GM21528 (cell line): ENCODE measurements at regions not wholly inside any gene's neighbourhood (a gene's known extent, or its start where the extent isn't known, plus 50 kb on each side); places are given as distances from the start of the nearest gene placed in this dataset.

Experiments
- ATAC-seq: cut with Tn5 transposase; IDR thresholded peaks from one replicate; pipeline ENCODE4 v1.9.1; 2021; ENCODE audit warnings: mild to moderate bottlenecking, moderate library complexity; ENCODE audit not compliant: unreplicated experiment, low FRiP score

GRCh38 chr15:31455499-31455898 lies 128.9 kb downstream of the KLF13 start:
- no peak for ATAC-seq

- no peak for ATAC-seq
Observed at GRCh38 chr15:31456354-31457060, 129.9 kb downstream of the KLF13 start.

- no peak for ATAC-seq
Observed at GRCh38 chr15:31457161-31457560, 130.5 kb downstream of the KLF13 start.

- no peak for ATAC-seq
Observed at GRCh38 chr15:31457631-31458526, 131.2 kb downstream of the KLF13 start.

- peak; percentile 87 for ATAC-seq
Observed at GRCh38 chr15:31458596-31459399, 132.2 kb downstream of the KLF13 start.

- peak; percentile 1 for ATAC-seq
Observed at GRCh38 chr15:31459400-31459748, 132.7 kb downstream of the KLF13 start.

GRCh38 chr15:31461375-31461774 lies 134.7 kb downstream of the KLF13 start:
- ATAC-seq: no peak

GRCh38 chr15:31461911-31462480 lies 135.4 kb downstream of the KLF13 start:
- no peak for ATAC-seq

GRCh38 chr15:31463521-31464102 lies 137.0 kb downstream of the KLF13 start:
- ATAC-seq: no peak

- no peak for ATAC-seq
Observed at GRCh38 chr15:31464216-31465082, 137.8 kb downstream of the KLF13 start.

GRCh38 chr15:31465083-31465955 lies 138.7 kb downstream of the KLF13 start:
- no peak for ATAC-seq

- no peak for ATAC-seq
Observed at GRCh38 chr15:31467361-31467760, 140.7 kb downstream of the KLF13 start.

GRCh38 chr15:31468911-31469785 lies 142.5 kb downstream of the KLF13 start:
- ATAC-seq: no peak

GRCh38 chr15:31469786-31470525 lies 143.3 kb downstream of the KLF13 start:
- no peak for ATAC-seq

GRCh38 chr15:31470756-31471155 lies 144.1 kb downstream of the KLF13 start:
- no peak for ATAC-seq

GRCh38 chr15:31471731-31472430 lies 145.2 kb downstream of the KLF13 start:
- no peak for ATAC-seq
